Activated naive CD4-positive, alpha-beta T cell treated with Interleukin-2 at 50 U/mL for 16 hours (primary cell): ENCODE measurements at regions not wholly inside any gene's neighbourhood (a gene's known extent, or its start where the extent isn't known, plus 50 kb on each side); places are given as distances from the start of the nearest gene placed in this dataset.
"Not testable (repeated sequence)": the region's sequence is repeated elsewhere in the genome, so short reads cannot be mapped to it uniquely, and the experiment has no call there.

Experiments used
- DNase-seq: peaks from one replicate; pipeline ENCODE4 v3.0.0-alpha.2; 2020

DNA sequence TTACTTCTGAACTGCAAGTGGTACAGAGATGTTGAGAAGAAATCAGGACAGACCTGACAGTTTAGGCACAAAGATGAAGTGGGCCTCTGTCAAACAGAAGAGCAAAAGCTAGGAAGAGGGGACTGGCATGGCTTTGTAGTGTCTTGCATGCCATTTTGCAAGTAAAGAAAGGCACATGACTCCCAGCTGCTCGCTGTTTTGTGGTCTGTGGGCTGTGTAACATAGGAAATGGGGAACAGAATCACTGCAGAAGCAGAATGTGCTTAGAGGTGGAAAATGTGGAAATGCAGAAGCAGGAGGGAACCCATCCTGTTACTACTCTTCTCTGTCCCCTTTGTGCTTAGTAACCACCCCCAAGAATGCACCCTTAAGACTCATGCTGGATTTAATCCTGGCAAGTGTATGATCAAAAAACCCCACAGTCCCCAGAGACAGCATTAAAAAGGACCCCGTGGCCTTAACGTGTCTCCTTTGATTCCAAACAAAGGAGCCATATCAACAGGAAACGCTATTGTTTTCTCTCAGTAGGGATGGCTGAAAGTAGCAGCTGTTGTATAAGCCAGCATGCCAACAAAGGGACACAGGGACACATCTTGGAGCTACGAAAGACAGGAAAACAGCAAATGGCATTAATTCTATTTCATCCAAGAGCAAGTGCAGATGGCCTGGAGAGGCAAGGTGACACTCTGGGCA lies 177.6 kb upstream of the GLRA2 start:
- no peak for DNase-seq

GRCh38 chrX:14347523-14347922 lies 181.8 kb upstream of the GLRA2 start:
- no peak for DNase-seq

GRCh38 chrX:14344172-14344940 lies 185.0 kb upstream of the GLRA2 start:
- no peak for DNase-seq

DNA sequence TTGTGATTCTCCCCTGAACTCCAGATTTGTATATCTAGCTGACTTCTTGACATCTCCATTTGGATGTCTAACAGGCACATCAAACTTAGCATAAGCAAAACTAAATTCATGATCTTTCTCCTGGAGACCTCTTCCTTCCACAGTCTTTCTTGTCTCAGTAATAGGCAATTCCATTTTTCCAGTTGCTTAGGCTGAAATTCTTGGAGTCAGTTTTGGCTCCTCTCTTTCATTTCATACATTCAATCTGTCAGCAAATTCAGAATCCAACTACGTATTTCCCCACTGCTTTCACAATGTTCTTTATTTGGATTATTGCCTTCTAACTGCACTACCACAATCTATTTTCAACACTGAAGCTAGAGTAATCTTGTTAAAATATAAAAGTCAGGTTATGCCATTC lies 219.9 kb upstream of the GLRA2 start:
- DNase-seq, result no peak

GRCh38 chrX:14308976-14309375 lies 220.4 kb upstream of the GLRA2 start:
- not testable (repeated sequence) for DNase-seq

DNA sequence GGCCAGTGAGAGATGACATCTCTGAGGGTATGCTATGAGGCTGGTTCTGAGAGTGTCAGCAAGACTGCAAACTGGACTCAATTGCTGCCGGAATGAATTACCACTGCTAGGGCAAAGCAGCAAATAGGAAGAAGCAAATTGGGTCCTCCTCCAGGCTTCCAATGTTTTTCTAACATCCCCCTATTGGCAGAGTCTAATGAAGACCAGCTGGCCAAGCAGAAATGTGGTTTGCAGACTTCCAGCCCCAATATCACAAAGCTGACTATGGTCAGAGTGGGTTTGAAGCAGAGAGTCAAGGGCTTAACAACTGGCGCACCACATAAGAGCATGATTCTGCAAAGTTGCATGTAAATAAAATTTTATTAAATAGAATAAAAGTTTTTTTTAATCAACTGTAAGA lies 225.4 kb upstream of the GLRA2 start:
- no peak for DNase-seq

DNA sequence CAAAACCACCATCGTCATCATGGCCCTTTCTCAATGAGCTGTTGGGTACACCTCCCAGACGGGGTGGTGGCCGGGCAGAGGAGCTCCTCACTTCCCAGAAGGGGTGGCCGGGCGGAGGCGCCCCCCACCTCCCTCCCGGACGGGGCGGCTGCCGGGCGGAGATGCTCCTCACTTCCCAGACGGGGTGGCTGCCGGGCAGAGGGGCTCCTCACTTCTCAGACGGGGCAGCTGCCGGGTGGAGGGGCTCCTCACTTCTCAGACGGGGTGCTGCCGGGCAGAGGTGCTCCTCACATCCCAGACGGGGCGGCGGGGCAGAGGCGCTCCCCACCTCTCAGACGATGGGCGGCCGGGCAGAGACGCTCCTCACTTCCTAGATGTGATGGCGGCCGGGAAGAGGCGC lies 226.8 kb upstream of the GLRA2 start:
- DNase-seq, result not testable (repeated sequence)

- no peak for DNase-seq
These were observed 229.0 kb upstream of the GLRA2 start for GRCh38 chrX:14300376-14300775.

DNA sequence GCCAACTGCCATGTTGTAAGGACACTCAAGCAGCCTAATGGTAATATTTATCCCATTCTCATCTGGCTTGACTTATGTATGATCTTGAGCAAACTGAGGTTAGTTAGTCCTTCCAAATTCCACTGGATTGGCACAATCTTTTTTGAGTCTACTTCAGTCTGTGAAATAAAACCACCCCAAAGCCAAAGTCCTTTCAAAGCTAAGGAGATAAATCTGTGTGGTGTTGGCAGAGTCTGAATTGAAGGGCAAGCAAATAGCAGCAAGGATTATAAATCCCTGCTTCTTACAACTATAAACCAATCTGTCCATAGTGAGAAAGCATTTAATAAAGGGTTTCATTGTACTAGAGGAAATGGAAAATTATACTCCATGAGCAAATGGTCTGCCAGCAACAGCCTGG lies 233.9 kb upstream of the GLRA2 start:
- DNase-seq, result no peak

DNA sequence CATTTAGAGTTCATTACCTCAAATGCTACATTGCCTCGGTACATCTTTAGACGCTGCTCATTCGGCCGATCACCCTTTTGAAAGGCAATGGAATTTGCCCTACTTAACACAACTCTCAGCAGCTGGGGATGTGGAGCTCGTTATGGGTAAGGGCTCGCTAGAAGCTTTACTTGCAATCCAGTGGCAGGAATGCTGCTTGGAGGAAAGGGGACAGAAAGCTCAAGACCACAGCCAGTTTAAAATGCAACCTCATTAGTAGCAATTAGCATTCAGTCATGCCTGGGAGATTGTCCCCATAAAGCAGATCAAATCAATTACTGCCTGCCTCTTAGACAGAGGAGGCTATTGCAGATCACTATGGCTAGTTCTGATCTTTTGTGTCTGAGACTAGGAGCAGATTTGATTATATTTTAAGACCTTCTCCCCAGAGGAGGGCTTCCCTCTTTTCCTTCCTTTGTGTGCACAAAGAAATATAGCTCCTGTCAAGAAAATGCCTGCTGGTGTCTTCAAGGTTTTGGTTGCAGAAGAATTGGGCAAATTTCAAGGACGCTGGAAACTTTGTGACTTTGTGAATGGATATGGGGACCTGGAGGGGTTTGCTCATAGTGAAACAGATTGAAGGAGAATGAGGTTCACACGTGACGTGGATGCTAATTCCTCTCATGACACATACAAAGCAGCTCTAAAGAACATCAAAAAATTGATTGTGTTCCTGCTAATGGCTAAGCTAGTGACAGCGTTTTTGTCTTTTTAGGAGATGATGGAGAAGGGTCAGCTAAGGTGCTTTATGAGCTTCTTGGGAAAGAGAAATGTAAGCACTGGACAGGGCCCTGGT lies 237.5 kb upstream of the GLRA2 start:
- no peak for DNase-seq

DNA sequence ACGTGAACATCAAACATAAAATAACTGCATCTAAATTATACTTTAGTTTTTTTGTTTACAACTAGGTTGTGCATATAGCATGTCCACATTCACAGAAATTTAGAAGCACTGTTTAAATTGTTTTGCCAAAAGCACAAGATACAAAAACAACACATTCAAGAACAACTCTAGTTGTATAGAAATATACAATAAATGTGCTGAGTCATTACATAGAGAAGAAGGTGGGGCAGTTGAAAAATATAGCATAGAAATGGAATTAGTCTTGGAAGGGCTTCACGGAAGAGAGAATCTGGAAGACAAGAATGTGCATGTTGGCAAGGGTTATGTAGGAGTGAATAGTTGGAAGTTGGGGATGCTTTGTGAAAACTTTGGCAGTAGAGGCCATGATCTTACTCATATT lies 239.0 kb upstream of the GLRA2 start:
- no peak for DNase-seq

DNA sequence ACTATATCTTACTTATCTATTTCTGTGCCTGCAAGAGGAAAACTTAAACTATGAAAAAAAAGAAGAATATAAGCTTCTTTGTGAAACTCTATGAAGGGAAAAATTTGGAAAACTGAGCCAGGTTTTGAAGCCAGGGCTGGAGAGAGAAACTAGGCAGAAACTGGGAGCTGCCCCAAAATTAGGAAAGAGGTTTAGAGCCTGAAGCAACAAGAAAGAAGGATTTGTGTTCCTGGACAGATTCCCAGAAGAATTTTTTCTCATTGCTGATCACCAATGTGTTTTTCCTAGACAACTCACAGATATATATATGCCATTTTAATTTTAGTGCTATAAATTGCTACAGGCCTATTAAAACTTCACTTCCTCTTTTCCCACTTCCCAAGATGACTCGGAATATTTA lies 245.0 kb upstream of the GEMIN8 start:
- DNase-seq, result no peak

DNA sequence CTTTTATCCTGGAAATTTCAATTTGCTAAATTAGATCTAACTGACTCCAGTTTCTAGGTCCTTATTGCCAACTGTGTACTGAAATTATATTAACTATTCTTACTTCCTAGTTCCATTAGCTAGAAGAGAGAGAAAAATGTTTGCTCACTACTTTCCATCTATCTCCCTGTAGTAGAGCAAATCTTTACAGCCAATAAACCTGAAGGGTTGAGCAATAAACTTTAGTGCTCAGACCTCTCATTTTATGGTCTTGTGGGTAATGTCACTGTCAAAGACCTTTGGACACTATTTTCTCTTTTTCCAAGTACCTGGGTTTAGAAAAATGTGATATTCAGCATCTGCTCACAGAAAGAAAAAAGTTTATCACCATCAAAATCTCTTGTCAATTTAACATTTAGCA lies 237.5 kb upstream of the GEMIN8 start:
- DNase-seq, result no peak

- no peak for DNase-seq
These were observed 237.0 kb upstream of the GEMIN8 start for GRCh38 chrX:14266705-14267104.

DNA sequence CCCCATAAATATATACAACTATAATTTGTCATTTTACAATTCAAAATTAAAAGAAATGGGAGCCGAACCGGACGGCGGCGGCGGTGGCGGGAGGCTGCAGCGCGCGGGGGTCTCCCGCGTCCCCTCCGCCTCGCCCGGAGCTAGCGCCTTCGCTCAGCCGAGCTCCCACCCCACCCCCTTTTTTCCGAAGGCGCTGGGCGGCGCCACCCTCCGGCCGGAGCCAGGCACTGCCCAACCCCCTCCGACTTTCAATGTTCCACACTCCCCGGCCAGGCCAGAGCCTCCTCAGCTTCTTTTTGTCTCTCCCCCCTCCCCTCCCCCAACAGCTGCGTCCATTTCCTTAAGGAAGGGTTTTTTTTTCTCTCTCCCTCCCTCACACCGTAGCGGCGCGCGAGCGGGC lies 214.1 kb upstream of the GEMIN8 start:
- DNase-seq, result no peak

GRCh38 chrX:14235004-14235403 lies 205.3 kb upstream of the GEMIN8 start:
- no peak for DNase-seq

DNA sequence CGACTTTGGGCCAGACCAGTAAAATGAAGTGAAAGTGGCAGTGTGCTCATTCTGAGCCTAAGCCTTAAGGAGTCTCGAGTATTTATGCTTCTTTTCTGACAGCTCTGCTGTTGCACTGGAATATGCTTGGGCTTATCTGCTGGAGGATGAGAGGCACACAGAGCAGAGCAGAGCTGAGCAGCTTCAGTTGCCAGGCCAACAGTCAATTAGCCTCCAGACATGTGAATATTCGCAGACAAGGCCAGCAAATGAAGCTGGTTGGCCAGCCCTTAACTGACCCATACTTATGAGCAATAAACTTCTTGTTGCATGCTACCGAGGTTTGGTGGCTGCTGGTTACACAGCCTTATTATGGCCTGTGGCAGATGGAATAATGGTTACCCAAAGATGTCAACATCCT lies 203.0 kb upstream of the GEMIN8 start:
- no peak for DNase-seq

DNA sequence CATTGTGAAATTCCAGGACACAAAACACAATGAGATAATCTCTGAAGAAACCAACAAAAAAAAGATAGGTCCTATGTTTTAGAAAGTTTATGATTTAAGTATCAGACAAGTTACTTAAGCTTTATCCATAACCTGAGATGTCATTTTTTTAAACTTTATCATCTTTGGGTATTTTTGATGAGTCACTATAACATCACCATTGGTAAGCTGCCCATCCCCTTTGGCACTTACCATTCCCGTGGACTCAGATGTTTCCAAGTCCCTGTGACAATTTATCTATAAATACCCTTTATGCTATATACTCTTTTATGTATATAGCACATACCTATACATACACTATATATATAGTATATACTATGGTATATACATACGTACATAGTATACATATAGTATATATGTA lies 198.9 kb upstream of the GEMIN8 start:
- DNase-seq, result no peak

DNA sequence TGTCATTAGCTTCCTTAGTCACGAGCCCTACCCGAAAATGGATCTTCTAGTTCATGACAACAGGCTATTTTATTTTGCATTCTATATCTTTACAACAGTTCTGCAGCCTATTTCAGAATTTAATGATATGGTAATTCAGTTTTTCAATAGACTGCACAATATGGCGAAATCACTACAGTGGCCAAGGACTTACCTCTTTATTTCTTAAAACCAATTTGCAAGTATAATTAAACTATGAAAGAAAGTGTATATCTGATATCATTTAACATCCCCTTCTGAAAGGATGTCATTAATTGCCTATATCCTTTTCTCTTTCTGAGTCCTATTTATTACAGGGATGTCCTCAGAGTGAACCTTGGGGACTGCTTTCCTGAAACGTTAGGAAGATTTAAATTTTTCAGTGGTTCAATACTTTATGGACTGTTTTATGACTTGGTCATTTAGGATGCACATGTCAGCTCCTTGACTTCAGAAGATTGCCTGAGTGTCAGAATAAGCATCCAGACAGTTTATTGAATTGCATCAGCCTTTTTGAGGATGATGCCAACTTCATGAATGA lies 190.8 kb upstream of the GEMIN8 start:
- DNase-seq, result no peak

- DNase-seq, result no peak
These were observed 179.3 kb upstream of the GEMIN8 start for GRCh38 chrX:14209034-14209433.

GRCh38 chrX:14194711-14195110 lies 165.0 kb upstream of the GEMIN8 start:
- DNase-seq, result no peak

DNA sequence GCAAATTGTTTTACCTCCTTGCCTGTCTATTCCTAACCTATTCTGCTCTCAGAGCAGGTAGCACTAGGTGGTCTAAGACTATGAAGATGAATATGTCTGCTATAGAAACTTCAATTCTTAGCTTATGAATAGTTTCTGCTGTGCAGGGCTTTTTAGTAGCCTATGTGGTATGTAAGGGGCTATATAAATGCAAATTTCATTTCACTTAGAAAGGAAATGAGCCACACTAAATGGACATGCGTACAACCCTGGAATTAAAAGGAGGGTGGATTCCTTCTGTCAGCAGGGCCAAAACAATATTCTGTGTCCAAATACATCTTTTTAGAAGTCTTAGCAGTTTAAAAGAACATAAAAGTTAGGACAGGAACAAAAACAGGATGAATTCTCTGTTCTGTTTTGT lies 163.9 kb upstream of the GEMIN8 start:
- no peak for DNase-seq

- no peak for DNase-seq
These were observed 144.2 kb upstream of the GEMIN8 start for GRCh38 chrX:14173873-14174272.

- no peak for DNase-seq
These were observed 135.1 kb upstream of the GEMIN8 start for GRCh38 chrX:14164828-14165227.
